GM15510 (cell line): ENCODE measurements at regions not wholly inside any gene's neighbourhood (a gene's known extent, or its start where the extent isn't known, plus 50 kb on each side); places are given as distances from the start of the nearest gene placed in this dataset.

Experiments used
- POLR2A ChIP-seq: IDR thresholded peaks from 3 replicates; pipeline ENCODE4 v1.6.1; 2011; ENCODE audit warnings: borderline replicate concordance; ENCODE audit not compliant: insufficient read length; ENCODE audit errors: extremely low read depth

- TF ChIP-seq POLR2A = no peak
Measured at GRCh38 chr4:14562901-14563300, 439.4 kb upstream of the CPEB2 start.

GRCh38 chr4:14564281-14564680 lies 438.0 kb upstream of the CPEB2 start:
- no peak for TF ChIP-seq POLR2A

GRCh38 chr4:14566518-14566917 lies 435.8 kb upstream of the CPEB2 start:
- no peak for TF ChIP-seq POLR2A

GRCh38 chr4:14568351-14568750 lies 433.9 kb upstream of the CPEB2 start:
- no peak for TF ChIP-seq POLR2A

- TF ChIP-seq POLR2A = no peak
Measured at GRCh38 chr4:14575289-14575688, 427.0 kb upstream of the CPEB2 start.

GRCh38 chr4:14575919-14576318 lies 426.4 kb upstream of the CPEB2 start:
- TF ChIP-seq POLR2A = no peak

- TF ChIP-seq POLR2A = no peak
Measured at GRCh38 chr4:14580061-14580460, 422.2 kb upstream of the CPEB2 start.

GRCh38 chr4:14581741-14582140 lies 420.5 kb upstream of the CPEB2 start:
- TF ChIP-seq POLR2A = no peak

DNA sequence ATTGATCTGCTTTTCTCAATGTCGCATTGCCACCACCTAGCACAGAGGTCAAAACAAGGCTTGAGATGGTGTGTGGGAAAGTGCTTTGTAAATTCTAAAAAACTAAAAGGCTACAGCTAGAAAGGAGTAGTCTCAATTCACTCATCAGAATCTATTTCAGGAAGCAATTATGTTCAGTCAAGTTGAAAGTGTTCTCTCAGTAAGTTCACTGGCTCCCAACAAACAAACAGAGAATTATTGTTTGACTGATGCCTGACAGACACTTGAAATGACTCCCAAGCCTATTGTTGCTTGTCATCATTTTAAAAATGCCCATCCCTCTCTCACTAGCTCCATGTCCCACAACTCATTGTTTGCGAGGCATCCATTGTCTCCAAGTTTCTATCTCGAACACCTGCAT lies 419.6 kb upstream of the CPEB2 start:
- no peak for TF ChIP-seq POLR2A

GRCh38 chr4:14583331-14583730 lies 418.9 kb upstream of the CPEB2 start:
- TF ChIP-seq POLR2A = no peak

- no peak for TF ChIP-seq POLR2A
Measured at GRCh38 chr4:14583752-14584151, 418.5 kb upstream of the CPEB2 start.

DNA sequence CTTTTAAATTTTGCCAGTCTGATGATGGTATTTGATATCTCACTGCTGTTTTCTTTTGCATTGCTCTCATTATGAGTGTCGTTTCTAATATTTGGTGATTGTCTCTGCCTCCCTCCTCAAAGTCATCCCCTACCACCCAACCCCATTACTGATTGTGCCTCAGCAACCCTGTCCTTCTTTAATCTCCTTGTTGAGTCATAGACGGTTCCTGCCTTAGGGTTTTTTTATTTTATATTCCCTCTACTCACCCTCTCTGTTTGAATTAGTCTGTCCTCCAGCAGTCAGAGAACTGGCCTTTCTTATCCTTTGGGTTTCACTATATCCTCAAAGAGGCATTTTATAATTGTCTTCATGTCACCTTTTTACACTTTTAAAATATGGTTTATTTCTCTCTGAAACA lies 409.3 kb upstream of the CPEB2 start:
- no peak for TF ChIP-seq POLR2A

- no peak for TF ChIP-seq POLR2A
Measured at GRCh38 chr4:14596028-14596427, 406.3 kb upstream of the CPEB2 start.

DNA sequence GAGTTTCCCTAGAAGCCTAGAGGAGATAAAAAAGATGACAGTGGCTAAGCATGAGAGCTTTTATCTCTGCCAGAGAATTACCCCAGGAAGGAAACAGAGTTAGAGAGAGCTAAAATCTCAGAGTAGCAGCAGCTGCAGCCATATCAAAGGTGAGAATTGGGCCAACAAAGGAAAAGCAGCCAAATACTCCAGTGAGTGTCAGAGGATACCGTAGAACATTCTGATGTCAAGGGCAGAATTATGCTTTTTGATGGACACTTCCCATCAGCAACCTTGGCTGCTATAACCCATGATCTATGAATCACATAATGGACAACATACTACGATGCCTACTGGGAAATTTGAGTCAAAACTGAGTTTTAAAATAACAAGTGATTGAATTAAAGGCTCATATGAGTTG lies 405.8 kb upstream of the CPEB2 start:
- no peak for TF ChIP-seq POLR2A

DNA sequence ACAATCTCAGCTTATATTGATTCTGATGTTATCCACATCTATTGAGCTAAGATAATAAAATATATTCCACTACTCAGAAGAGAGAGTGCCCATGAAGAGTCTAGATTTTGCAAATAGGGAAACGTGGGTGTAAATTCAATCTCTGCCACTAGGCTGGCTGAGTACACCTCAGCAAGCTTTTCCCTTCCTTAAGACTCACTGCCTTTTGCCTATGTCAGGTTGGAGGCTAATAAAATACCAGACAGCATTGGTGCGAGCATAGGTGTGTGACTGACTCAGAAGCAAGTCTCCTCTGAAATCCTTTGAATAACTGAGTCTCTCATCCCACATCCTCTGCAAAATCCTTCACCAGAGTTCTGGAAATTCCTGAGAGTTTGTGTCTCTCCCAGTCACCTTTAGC lies 405.4 kb upstream of the CPEB2 start:
- no peak for TF ChIP-seq POLR2A

DNA sequence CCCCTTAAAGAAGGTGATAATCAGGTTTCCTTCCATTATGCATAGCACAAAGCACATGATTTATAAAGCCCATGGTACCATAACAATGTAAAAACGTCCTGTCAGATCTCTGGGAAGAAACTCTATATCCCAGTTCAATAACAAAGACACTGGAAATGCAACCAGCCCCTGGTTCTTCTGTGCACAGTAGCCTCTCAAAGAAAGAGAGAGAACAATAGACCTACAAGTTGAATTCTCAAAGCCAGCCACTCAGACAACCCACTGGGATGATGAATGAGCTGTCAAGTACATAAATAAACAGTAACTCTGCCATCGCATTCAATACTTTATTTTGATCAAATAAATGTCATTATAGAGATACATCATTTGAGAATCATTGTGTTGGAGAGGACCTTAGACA lies 400.1 kb upstream of the CPEB2 start:
- no peak for TF ChIP-seq POLR2A

DNA sequence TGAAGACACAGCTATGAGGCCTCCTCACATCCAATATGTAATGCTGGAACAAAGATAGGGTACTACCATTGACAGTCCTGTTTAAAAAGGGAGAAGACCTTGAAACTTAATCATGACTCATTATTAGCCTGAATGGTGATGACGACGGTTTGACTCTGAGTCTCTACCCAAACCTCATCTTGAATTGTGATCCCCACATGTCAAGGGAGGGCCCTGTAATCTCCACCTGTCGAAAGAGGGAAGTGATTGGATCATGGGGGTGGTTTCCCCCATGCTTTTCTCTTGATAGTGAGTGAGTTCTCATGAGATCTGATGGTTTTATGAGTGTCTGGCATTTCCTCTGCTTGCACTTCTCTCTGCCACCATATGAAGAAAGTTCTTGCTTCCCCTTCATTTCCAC lies 395.3 kb upstream of the CPEB2 start:
- no peak for TF ChIP-seq POLR2A

- TF ChIP-seq POLR2A = no peak
Measured at GRCh38 chr4:14607578-14607977, 394.7 kb upstream of the CPEB2 start.

DNA sequence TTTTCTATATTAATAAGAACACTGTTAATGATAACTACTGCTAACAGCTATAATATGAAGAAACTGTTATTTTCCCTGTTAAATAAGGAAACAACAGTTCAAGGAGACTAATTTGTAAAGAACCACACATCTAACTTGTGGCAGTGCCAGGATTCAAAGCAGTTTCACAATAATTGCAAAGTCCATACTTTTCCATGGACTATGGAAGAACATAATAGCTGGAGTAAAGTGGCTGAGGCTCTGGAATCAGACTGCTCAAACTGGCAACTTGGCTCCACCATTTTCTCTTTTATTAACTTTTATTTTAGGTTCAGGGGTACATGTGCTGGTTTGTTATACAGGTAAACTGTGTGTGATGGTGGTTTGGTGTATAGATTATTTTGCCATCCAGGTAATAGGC lies 393.7 kb upstream of the CPEB2 start:
- no peak for TF ChIP-seq POLR2A

GRCh38 chr4:14614840-14615239 lies 387.4 kb upstream of the CPEB2 start:
- TF ChIP-seq POLR2A = no peak
